A673 (cell line): ENCODE measurements at regions not wholly inside any gene's neighbourhood (a gene's known extent, or its start where the extent isn't known, plus 50 kb on each side); places are given as distances from the start of the nearest gene placed in this dataset.

Experiments
- CTCF ChIP-seq: fragments of 300-800, 200-600 bp; sonication (generic); conservative IDR thresholded peaks from 2 replicates; pipeline ENCODE4 v1.5.1; 2017; ENCODE audit warnings: low read depth, mild to moderate bottlenecking, antibody characterized with exemption, low read length, moderate library complexity, mixed read lengths
- EZH2 ChIP-seq: fragments of 200-600 bp; sonication (generic); IDR thresholded peaks from 2 replicates; pipeline ENCODE4 v1.6.1; 2017; ENCODE audit warnings: borderline replicate concordance, low read depth, mild to moderate bottlenecking, mixed read lengths, antibody characterized with exemption, low read length; ENCODE audit not compliant: poor library complexity, severe bottlenecking

GRCh38 chr10:10096296-10096695, 921.4 kb upstream of the CELF2 start:
- TF ChIP-seq CTCF (no peak), EZH2 (no peak)
